SK-N-SH (cell line): ENCODE measurements at regions not wholly inside any gene's neighbourhood (a gene's known extent, or its start where the extent isn't known, plus 50 kb on each side); places are given as distances from the start of the nearest gene placed in this dataset.

Experiments used
- CTCF ChIA-PET: fragments of 300-600, 350-600 bp; formaldehyde crosslinking; extraction: SDS; loops from one replicate; lab custom pipeline; 2021; lab: Yijun Ruan, JAX
- POLR2A ChIA-PET: fragments of 350-600 bp; sonication (Branson Sonifier 250); formaldehyde crosslinking; extraction: SDS; loops from one replicate; lab custom pipeline; 2020; ENCODE audit warnings: antibody characterized with exemption, inconsistent platforms; lab: Yijun Ruan, JAX
- DNase-seq: peaks from one replicate; pipeline ENCODE4 v3.0.0; 2012
- H2AFZ ChIP-seq: fragments of 200-600 bp; sonication (generic); 2 replicates; pipeline ENCODE4 v1.8.1; 2016; ENCODE audit warnings: antibody characterized with exemption, mild to moderate bottlenecking, low read depth
- H3F3A ChIP-seq: fragments of 200-600 bp; sonication (generic); replicated peaks from 2 replicates; pipeline ENCODE3; 2016; ENCODE audit warnings: antibody characterized with exemption, mild to moderate bottlenecking; ENCODE audit not compliant: insufficient read depth
- H3K27ac ChIP-seq, 2 experiments: fragments of 200-500 bp in 1 of 2; fragments of 200-600 bp in 1 of 2; sonication (Bioruptor generic) in 1 of 2; sonication (generic), shearing (Covaris generic) in 1 of 2; 2 replicates each; pipeline versions ENCODE4 v1.5.1 to v1.6.1; 2014 to 2016; ENCODE audit warnings: low read depth in 2 of 2, inconsistent platforms in 1 of 2, low read length in 1 of 2, mild to moderate bottlenecking in 1 of 2, mixed read lengths in 1 of 2
- H3K27me3 ChIP-seq: fragments of 200-600 bp; sonication (generic), shearing (Covaris generic); 2 replicates; pipeline ENCODE4 v1.6.1; 2016; ENCODE audit warnings: mixed run types; ENCODE audit not compliant: insufficient read depth
- H3K36me3 ChIP-seq, 2 experiments: fragments of 200-500 bp in 1 of 2; fragments of 200-600 bp in 1 of 2; sonication (Bioruptor generic) in 1 of 2; sonication (generic) in 1 of 2; replicated peaks in 1 of 2; 2 replicates each; pipeline versions ENCODE3 to v1.5.1; 2014 to 2016; ENCODE audit warnings: low read length in 1 of 2, mild to moderate bottlenecking in 1 of 2; ENCODE audit not compliant: insufficient read depth in 2 of 2, control insufficient read depth in 1 of 2
- H3K4me1 ChIP-seq, 2 experiments: fragments of 200-500 bp in 1 of 2; fragments of 200-600 bp in 1 of 2; sonication (Bioruptor generic) in 1 of 2; sonication (generic), shearing (Covaris generic) in 1 of 2; 2 replicates each; pipeline versions ENCODE4 v1.5.1 to v1.6.1; 2014 to 2016; ENCODE audit warnings: low read depth in 1 of 2, low read length in 1 of 2, mixed run types in 1 of 2; ENCODE audit not compliant: insufficient read depth in 2 of 2, control insufficient read depth in 1 of 2
- H3K4me2 ChIP-seq: fragments of 200-600 bp; sonication (generic), shearing (Covaris generic); 2 replicates; pipeline ENCODE4 v1.6.1; 2017; ENCODE audit warnings: mixed run types
- H3K4me3 ChIP-seq, 2 experiments: fragments of 200-500 bp in 1 of 2; fragments of 200-600 bp in 1 of 2; sonication (Bioruptor generic) in 1 of 2; sonication (generic), shearing (Covaris generic) in 1 of 2; 2 replicates each; pipeline versions ENCODE4 v1.5.1 to v1.8.1; 2014 to 2016; ENCODE audit warnings: low read depth in 2 of 2, inconsistent platforms in 1 of 2, low read length in 1 of 2, mild to moderate bottlenecking in 1 of 2, mixed read lengths in 1 of 2, moderate library complexity in 1 of 2
- H3K79me2 ChIP-seq: fragments of 200-600 bp; sonication (generic); 2 replicates; pipeline ENCODE4 v1.8.1; 2017; ENCODE audit warnings: mild to moderate bottlenecking; ENCODE audit not compliant: insufficient read depth
- H3K9ac ChIP-seq: fragments of 200-600 bp; sonication (generic); 2 replicates; pipeline ENCODE4 v1.6.1; 2017; ENCODE audit warnings: mixed run types
- H3K9me2 ChIP-seq: fragments of 200-600 bp; sonication (generic); 2 replicates; pipeline ENCODE4 v1.6.1; 2017; ENCODE audit warnings: mixed run types
- H3K9me3 ChIP-seq: fragments of 200-600 bp; sonication (generic); 2 replicates; pipeline ENCODE4 v1.6.1; 2017; ENCODE audit warnings: mixed run types, mild to moderate bottlenecking, moderate library complexity
- H4K20me1 ChIP-seq: fragments of 200-600 bp; sonication (generic); 2 replicates; pipeline ENCODE4 v1.6.1; 2017; ENCODE audit warnings: mild to moderate bottlenecking, mixed run types; ENCODE audit not compliant: insufficient read depth
- EP300 ChIP-seq, 2 experiments: IDR thresholded peaks; 2 replicates each; pipeline versions ENCODE4 v1.4.0 to v1.6.1; 2012; ENCODE audit warnings: borderline replicate concordance in 1 of 2, low read depth in 1 of 2, low read length in 1 of 2
- EZH2phosphoT487 ChIP-seq: fragments of 200-600 bp; sonication (generic); IDR thresholded peaks from 2 replicates; pipeline ENCODE4 v1.6.1; 2017; ENCODE audit warnings: low read depth, mixed run types, mild to moderate bottlenecking, antibody characterized with exemption, moderate library complexity, borderline replicate concordance
- FOSL2 ChIP-seq: IDR thresholded peaks from 2 replicates; pipeline ENCODE4 v1.4.0; 2012; ENCODE audit warnings: low read depth, mild to moderate bottlenecking, moderate library complexity, borderline replicate concordance
- IRF3 ChIP-seq: fragments of 150-350 bp; IDR thresholded peaks from 2 replicates; pipeline ENCODE4 v1.6.1; 2016; ENCODE audit warnings: mild to moderate bottlenecking, low read depth, low read length
- MEF2A ChIP-seq: IDR thresholded peaks from 2 replicates; pipeline ENCODE4 v1.4.0; 2012; ENCODE audit warnings: low read depth, borderline replicate concordance
- MXI1 ChIP-seq: IDR thresholded peaks from 2 replicates; pipeline ENCODE4 v1.6.1; 2012; ENCODE audit warnings: mild to moderate bottlenecking, low read depth, low read length, improper control_type of control experiment
- NFIC ChIP-seq: IDR thresholded peaks from 2 replicates; pipeline ENCODE4 v1.4.0; 2012; ENCODE audit warnings: borderline replicate concordance
- NRF1 ChIP-seq: IDR thresholded peaks from 2 replicates; pipeline ENCODE4 v1.6.1; 2012; ENCODE audit warnings: low read depth, mild to moderate bottlenecking, low read length
- RCOR1 ChIP-seq: fragments of 150-350 bp; IDR thresholded peaks from 2 replicates; pipeline ENCODE4 v1.6.1; 2017; ENCODE audit warnings: antibody characterized with exemption, low read length
- TCF12 ChIP-seq: IDR thresholded peaks from 2 replicates; pipeline ENCODE4 v1.4.0; 2012
- USF1 ChIP-seq: IDR thresholded peaks from 2 replicates; pipeline ENCODE4 v1.4.0; 2012; ENCODE audit warnings: low read depth, borderline replicate concordance
- TF ChIP-seq, protein P1 (sequence below): fragments of 200-600 bp; sonication (generic); IDR thresholded peaks from 2 replicates; pipeline ENCODE4 v1.6.1; 2017; ENCODE audit warnings: antibody characterized with exemption, mild to moderate bottlenecking, moderate library complexity
- TF ChIP-seq, protein P2 (sequence below): IDR thresholded peaks from 2 replicates; pipeline ENCODE4; 2012
- TF ChIP-seq, protein P3 (sequence below): IDR thresholded peaks from 2 replicates; pipeline ENCODE4 v1.6.1; 2012; ENCODE audit warnings: mild to moderate bottlenecking, low read depth, low read length, moderate library complexity

DNA sequence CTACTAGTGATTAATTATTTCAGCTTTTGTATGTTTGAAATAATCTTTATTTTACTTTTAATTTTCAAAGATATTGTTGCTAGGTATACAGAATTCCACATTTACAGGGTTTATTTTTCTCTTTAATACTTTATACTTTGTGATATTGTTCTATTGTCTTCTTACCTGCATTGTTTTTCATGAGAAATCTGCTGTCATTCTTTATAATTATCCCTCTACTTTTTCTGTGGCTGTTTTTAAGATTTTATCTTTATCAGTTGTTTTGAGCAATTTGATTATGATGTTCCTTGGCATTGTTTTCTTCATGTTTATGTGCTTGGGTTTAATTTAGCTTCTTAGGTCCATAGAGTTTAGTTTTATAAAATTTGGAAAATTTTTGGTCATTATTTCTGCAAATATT lies 168.6 kb downstream of the DTWD1 start:
- Histone ChIP-seq H3K9me2 (no peaks in the 10 kb centered on the region; the same call in 1 of the 2 replicates), H3K4me3 (no peak overlapping the region), H3K9me3 (no peaks in the 10 kb centered on the region), H3K36me3 (no peaks in the 10 kb centered on the region), H3K27ac (no peak overlapping the region), H3K79me2 (no peaks in the 10 kb centered on the region), H3K9ac (no peak overlapping the region), H3K4me2 (no peak overlapping the region), H3K27me3 (no peaks in the 10 kb centered on the region), H4K20me1 (no peaks in the 10 kb centered on the region), H3F3A (no peaks in the 10 kb centered on the region), H3K4me1 (no peaks in the 10 kb centered on the region), H2AFZ (no peak overlapping the region)
- TF ChIP-seq, protein P1, sequence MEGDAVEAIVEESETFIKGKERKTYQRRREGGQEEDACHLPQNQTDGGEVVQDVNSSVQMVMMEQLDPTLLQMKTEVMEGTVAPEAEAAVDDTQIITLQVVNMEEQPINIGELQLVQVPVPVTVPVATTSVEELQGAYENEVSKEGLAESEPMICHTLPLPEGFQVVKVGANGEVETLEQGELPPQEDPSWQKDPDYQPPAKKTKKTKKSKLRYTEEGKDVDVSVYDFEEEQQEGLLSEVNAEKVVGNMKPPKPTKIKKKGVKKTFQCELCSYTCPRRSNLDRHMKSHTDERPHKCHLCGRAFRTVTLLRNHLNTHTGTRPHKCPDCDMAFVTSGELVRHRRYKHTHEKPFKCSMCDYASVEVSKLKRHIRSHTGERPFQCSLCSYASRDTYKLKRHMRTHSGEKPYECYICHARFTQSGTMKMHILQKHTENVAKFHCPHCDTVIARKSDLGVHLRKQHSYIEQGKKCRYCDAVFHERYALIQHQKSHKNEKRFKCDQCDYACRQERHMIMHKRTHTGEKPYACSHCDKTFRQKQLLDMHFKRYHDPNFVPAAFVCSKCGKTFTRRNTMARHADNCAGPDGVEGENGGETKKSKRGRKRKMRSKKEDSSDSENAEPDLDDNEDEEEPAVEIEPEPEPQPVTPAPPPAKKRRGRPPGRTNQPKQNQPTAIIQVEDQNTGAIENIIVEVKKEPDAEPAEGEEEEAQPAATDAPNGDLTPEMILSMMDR, result no peak
- TF ChIP-seq, protein P2, sequence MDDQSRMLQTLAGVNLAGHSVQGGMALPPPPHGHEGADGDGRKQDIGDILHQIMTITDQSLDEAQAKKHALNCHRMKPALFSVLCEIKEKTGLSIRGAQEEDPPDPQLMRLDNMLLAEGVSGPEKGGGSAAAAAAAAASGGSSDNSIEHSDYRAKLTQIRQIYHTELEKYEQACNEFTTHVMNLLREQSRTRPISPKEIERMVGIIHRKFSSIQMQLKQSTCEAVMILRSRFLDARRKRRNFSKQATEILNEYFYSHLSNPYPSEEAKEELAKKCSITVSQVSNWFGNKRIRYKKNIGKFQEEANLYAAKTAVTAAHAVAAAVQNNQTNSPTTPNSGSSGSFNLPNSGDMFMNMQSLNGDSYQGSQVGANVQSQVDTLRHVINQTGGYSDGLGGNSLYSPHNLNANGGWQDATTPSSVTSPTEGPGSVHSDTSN, result no peak
- no peak for TF ChIP-seq EP300 (IDR thresholded peaks at IDR 0.05; ENCODE audit: borderline replicate concordance in 1 of 2, low read depth in 1 of 2, low read length in 1 of 2)
- no peak for TF ChIP-seq EZH2phosphoT487
- no peak for TF ChIP-seq FOSL2
- TF ChIP-seq, protein P3, sequence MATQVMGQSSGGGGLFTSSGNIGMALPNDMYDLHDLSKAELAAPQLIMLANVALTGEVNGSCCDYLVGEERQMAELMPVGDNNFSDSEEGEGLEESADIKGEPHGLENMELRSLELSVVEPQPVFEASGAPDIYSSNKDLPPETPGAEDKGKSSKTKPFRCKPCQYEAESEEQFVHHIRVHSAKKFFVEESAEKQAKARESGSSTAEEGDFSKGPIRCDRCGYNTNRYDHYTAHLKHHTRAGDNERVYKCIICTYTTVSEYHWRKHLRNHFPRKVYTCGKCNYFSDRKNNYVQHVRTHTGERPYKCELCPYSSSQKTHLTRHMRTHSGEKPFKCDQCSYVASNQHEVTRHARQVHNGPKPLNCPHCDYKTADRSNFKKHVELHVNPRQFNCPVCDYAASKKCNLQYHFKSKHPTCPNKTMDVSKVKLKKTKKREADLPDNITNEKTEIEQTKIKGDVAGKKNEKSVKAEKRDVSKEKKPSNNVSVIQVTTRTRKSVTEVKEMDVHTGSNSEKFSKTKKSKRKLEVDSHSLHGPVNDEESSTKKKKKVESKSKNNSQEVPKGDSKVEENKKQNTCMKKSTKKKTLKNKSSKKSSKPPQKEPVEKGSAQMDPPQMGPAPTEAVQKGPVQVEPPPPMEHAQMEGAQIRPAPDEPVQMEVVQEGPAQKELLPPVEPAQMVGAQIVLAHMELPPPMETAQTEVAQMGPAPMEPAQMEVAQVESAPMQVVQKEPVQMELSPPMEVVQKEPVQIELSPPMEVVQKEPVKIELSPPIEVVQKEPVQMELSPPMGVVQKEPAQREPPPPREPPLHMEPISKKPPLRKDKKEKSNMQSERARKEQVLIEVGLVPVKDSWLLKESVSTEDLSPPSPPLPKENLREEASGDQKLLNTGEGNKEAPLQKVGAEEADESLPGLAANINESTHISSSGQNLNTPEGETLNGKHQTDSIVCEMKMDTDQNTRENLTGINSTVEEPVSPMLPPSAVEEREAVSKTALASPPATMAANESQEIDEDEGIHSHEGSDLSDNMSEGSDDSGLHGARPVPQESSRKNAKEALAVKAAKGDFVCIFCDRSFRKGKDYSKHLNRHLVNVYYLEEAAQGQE, result no peak
- TF ChIP-seq NFIC, result no peak
- TF ChIP-seq USF1, result no peak
- TF ChIP-seq NRF1, result no peak
- TF ChIP-seq TCF12, result no peak
- TF ChIP-seq MXI1, result no peak
- no peak for TF ChIP-seq IRF3
- no peak for TF ChIP-seq RCOR1
- TF ChIP-seq MEF2A, result no peak
- POLR2A ChIA-PET, result no interaction called here
- no peak for DNase-seq
- CTCF ChIA-PET, result no interaction called here
